Mammary epithelial cell (primary cell): ENCODE measurements at regions not wholly inside any gene's neighbourhood (a gene's known extent, or its start where the extent isn't known, plus 50 kb on each side); places are given as distances from the start of the nearest gene placed in this dataset.

Experiments
- EZH2 ChIP-seq: IDR thresholded peaks from 2 replicates; pipeline ENCODE4 v1.6.1; 2012; ENCODE audit warnings: low read length, inconsistent platforms, borderline replicate concordance
- TF ChIP-seq, protein P1 (sequence below), 2 donors: IDR thresholded peaks in 1 of 2; conservative IDR thresholded peaks in 1 of 2; 2 replicates each; pipeline ENCODE4 v1.5.1; 2011 to 2012; ENCODE audit warnings: inconsistent platforms in 2 of 2, low read length in 2 of 2, mild to moderate bottlenecking in 2 of 2, control low read depth in 1 of 2, low read depth in 1 of 2; ENCODE audit not compliant: insufficient read depth in 1 of 2; ENCODE audit errors: extremely low read depth in 1 of 2

- no peak for TF ChIP-seq EZH2
- TF ChIP-seq, protein P1, sequence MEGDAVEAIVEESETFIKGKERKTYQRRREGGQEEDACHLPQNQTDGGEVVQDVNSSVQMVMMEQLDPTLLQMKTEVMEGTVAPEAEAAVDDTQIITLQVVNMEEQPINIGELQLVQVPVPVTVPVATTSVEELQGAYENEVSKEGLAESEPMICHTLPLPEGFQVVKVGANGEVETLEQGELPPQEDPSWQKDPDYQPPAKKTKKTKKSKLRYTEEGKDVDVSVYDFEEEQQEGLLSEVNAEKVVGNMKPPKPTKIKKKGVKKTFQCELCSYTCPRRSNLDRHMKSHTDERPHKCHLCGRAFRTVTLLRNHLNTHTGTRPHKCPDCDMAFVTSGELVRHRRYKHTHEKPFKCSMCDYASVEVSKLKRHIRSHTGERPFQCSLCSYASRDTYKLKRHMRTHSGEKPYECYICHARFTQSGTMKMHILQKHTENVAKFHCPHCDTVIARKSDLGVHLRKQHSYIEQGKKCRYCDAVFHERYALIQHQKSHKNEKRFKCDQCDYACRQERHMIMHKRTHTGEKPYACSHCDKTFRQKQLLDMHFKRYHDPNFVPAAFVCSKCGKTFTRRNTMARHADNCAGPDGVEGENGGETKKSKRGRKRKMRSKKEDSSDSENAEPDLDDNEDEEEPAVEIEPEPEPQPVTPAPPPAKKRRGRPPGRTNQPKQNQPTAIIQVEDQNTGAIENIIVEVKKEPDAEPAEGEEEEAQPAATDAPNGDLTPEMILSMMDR (conservative IDR thresholded peaks at IDR 0.05 in 1 of 2, IDR thresholded peaks at IDR 0.05 in 1 of 2; ENCODE audit: extremely low read depth in 1 of 2, insufficient read depth in 1 of 2, low read depth in 1 of 2, low read length in 2 of 2), result no peak
Measured at GRCh38 chr4:54449999-54450398, 207.8 kb upstream of the KIT start.
